ENCODE measurements at regions not wholly inside any gene's neighbourhood (a gene's known extent, or its start where the extent isn't known, plus 50 kb on each side); places are given as distances from the start of the nearest gene placed in this dataset.

GRCh38 chr20:63140514-63141433 lies 75.2 kb downstream of the YTHDF1 start:
- TF ChIP-seq, protein P1, sequence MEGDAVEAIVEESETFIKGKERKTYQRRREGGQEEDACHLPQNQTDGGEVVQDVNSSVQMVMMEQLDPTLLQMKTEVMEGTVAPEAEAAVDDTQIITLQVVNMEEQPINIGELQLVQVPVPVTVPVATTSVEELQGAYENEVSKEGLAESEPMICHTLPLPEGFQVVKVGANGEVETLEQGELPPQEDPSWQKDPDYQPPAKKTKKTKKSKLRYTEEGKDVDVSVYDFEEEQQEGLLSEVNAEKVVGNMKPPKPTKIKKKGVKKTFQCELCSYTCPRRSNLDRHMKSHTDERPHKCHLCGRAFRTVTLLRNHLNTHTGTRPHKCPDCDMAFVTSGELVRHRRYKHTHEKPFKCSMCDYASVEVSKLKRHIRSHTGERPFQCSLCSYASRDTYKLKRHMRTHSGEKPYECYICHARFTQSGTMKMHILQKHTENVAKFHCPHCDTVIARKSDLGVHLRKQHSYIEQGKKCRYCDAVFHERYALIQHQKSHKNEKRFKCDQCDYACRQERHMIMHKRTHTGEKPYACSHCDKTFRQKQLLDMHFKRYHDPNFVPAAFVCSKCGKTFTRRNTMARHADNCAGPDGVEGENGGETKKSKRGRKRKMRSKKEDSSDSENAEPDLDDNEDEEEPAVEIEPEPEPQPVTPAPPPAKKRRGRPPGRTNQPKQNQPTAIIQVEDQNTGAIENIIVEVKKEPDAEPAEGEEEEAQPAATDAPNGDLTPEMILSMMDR (IDR thresholded peaks at IDR 0.05), result no peak
- Mint-ChIP-seq H3K27me3 (peaks cover 36% of the 10 kb centered on the region), H3K9me3 (no peaks in the 10 kb centered on the region), H3K36me3 (ENCODE audit: low read depth) (no peaks in the 10 kb centered on the region), H3K27ac (no peak overlapping the region), H3K4me3 (no peak overlapping the region), H3K4me1 (ENCODE audit: low read depth) (no peaks in the 10 kb centered on the region)
- DNase-seq (no peak), ATAC-seq (ENCODE audit: poor library complexity) (no peak)
- POLR2A ChIA-PET, result no interaction called here
- H3K36me3 ChIP-seq (ENCODE audit: insufficient read depth, low read length), result no peaks in the 10 kb centered on the region
- CTCF ChIA-PET, result no interaction called here
- no peaks in the 10 kb centered on the region for H3K4me1 ChIP-seq (ENCODE audit: insufficient read depth, low read length)
- peaks cover 9 to 10% of the 10 kb centered on the region in 2 experiments for H3K27me3 ChIP-seq (ENCODE audit: control insufficient read depth in 1 of 2, insufficient read depth in 2 of 2, low read length in 2 of 2)
- peaks cover 0 to 6% of the 10 kb centered on the region in 2 experiments for H3K9me3 ChIP-seq (ENCODE audit: control insufficient read depth in 1 of 2, insufficient read depth in 1 of 2, low read length in 2 of 2)
- no peak overlapping the region for H3K27ac ChIP-seq (ENCODE audit: low read depth in 1 of 2, low read length in 2 of 2)
- H3K4me3 ChIP-seq (ENCODE audit: low read length), result no peak overlapping the region
- intact Hi-C loops (cut with DNase I, micrococcal nuclease), result no loop called here

GRCh38 chr20:63139837-63140236 lies 76.1 kb downstream of the YTHDF1 start:
- Mint-ChIP-seq H3K9me3 (no peaks in the 10 kb centered on the region), H3K4me1 (ENCODE audit: low read depth) (no peaks in the 10 kb centered on the region), H3K27ac (no peak overlapping the region), H3K36me3 (ENCODE audit: low read depth) (no peaks in the 10 kb centered on the region), H3K4me3 (no peak overlapping the region), H3K27me3 (peaks cover 28% of the 10 kb centered on the region)
- intact Hi-C loops (cut with DNase I, micrococcal nuclease), result no loop called here
- POLR2A ChIA-PET, result no interaction called here
- no peak overlapping the region for H3K4me3 ChIP-seq (ENCODE audit: low read length)
- no peak overlapping the region for H3K27ac ChIP-seq (ENCODE audit: low read depth in 1 of 2, low read length in 2 of 2)
- no peaks in the 10 kb centered on the region for H3K36me3 ChIP-seq (ENCODE audit: insufficient read depth, low read length)
- ATAC-seq (ENCODE audit: poor library complexity) (no peak), DNase-seq (no peak)
- H3K27me3 ChIP-seq (ENCODE audit: control insufficient read depth in 1 of 2, insufficient read depth in 2 of 2, low read length in 2 of 2), result peaks cover 6 to 10% of the 10 kb centered on the region in 2 experiments
- H3K4me1 ChIP-seq (ENCODE audit: insufficient read depth, low read length), result no peaks in the 10 kb centered on the region
- CTCF ChIA-PET, result no interaction called here
- H3K9me3 ChIP-seq (ENCODE audit: control insufficient read depth in 1 of 2, insufficient read depth in 1 of 2, low read length in 2 of 2), result peaks cover 0 to 6% of the 10 kb centered on the region in 2 experiments
- TF ChIP-seq, protein P1 (IDR thresholded peaks at IDR 0.05), result no peak

- intact Hi-C loops (cut with DNase I, micrococcal nuclease), result no loop called here
- TF ChIP-seq, protein P1 (IDR thresholded peaks at IDR 0.05), result no peak
- H3K4me1 ChIP-seq (ENCODE audit: insufficient read depth, low read length), result no peaks in the 10 kb centered on the region
- H3K27ac ChIP-seq (ENCODE audit: low read depth in 1 of 2, low read length in 2 of 2), result no peak overlapping the region
- H3K9me3 Mint-ChIP-seq, result no peaks in the 10 kb centered on the region
- DNase-seq (no peak), ATAC-seq (ENCODE audit: poor library complexity) (no peak)
- H3K4me1 Mint-ChIP-seq (ENCODE audit: low read depth), result no peaks in the 10 kb centered on the region
- ChIA-PET CTCF (no interaction called here), POLR2A (no interaction called here)
- H3K27ac Mint-ChIP-seq, result no peak overlapping the region
- H3K27me3 Mint-ChIP-seq, result peaks cover 28% of the 10 kb centered on the region
- H3K27me3 ChIP-seq (ENCODE audit: control insufficient read depth in 1 of 2, insufficient read depth in 2 of 2, low read length in 2 of 2), result peaks cover 6 to 10% of the 10 kb centered on the region in 2 experiments
- H3K36me3 Mint-ChIP-seq (ENCODE audit: low read depth), result no peaks in the 10 kb centered on the region
- H3K9me3 ChIP-seq (ENCODE audit: control insufficient read depth in 1 of 2, insufficient read depth in 1 of 2, low read length in 2 of 2), result peaks cover 0 to 6% of the 10 kb centered on the region in 2 experiments
- no peaks in the 10 kb centered on the region for H3K36me3 ChIP-seq (ENCODE audit: insufficient read depth, low read length)
- H3K4me3 ChIP-seq (ENCODE audit: low read length), result no peak overlapping the region
- H3K4me3 Mint-ChIP-seq, result no peak overlapping the region
Measured at GRCh38 chr20:63139356-63139755, 76.6 kb downstream of the YTHDF1 start.

All from CD4-positive, alpha-beta T cell (primary cell).